Chondrocyte (in vitro differentiated cells): ENCODE measurements at regions not wholly inside any gene's neighbourhood (a gene's known extent, or its start where the extent isn't known, plus 50 kb on each side); places are given as distances from the start of the nearest gene placed in this dataset.
A peak's percentile ranks its signal among the peaks of the same experiment; 100 is the strongest.
"Not testable (repeated sequence)": the region's sequence is repeated elsewhere in the genome, so short reads cannot be mapped to it uniquely, and the experiment has no call there.

Experiments used
- DNase-seq: peaks from one replicate; pipeline ENCODE4 v3.0.0; 2021; ENCODE audit warnings: mixed read lengths, low spot score
- H3K27ac Mint-ChIP-seq: one replicate; pipeline ENCODE4 v1.8.0; 2021; ENCODE audit warnings: mild to moderate bottlenecking, moderate library complexity, mixed read lengths; ENCODE audit not compliant: unreplicated experiment
- H3K27me3 Mint-ChIP-seq: 2 replicates; pipeline ENCODE4 v1.8.0; 2021; ENCODE audit warnings: low read depth, mixed read lengths
- H3K36me3 Mint-ChIP-seq: 2 replicates; pipeline ENCODE4 v1.8.0; 2021; ENCODE audit warnings: low read depth, mixed read lengths
- H3K4me1 Mint-ChIP-seq: 2 replicates; pipeline ENCODE4 v1.8.0; 2021; ENCODE audit warnings: low read depth, mild to moderate bottlenecking, mixed read lengths
- H3K4me3 Mint-ChIP-seq: one replicate; pipeline ENCODE4 v1.8.0; 2021; ENCODE audit warnings: mild to moderate bottlenecking, moderate library complexity, mixed read lengths; ENCODE audit not compliant: unreplicated experiment
- H3K9me3 Mint-ChIP-seq: 2 replicates; pipeline ENCODE4 v1.8.0; 2021; ENCODE audit warnings: low read depth, mixed read lengths
- TF ChIP-seq, protein P1 (sequence below): fragments of 200-600 bp; sonication (generic); IDR thresholded peaks from 2 replicates; pipeline ENCODE4 v1.5.0; 2021; ENCODE audit warnings: antibody characterized with exemption, mild to moderate bottlenecking, moderate library complexity

DNA sequence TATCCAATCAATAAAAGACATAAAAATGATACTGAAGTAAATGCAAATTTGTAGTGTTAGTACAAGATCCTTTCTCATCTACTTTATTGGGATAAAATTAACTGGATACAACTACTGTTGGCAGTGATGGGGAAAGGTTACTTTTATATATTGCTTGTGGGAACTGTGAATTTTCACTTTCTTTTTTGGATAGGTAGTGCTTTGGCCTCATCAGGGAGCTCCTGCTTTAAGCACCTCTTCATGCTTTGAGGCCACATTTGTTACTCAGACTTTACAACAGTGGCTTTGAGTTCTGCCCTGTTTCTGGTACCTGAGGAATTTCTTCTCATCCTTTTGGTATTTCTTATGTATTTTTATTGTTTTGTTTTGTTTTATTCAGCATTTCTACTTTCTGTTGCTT, 134.7 kb upstream of the XIST start:
- no peaks in the 10 kb centered on the region for H3K27me3 Mint-ChIP-seq
- H3K4me1 Mint-ChIP-seq = peaks cover 7% of the 10 kb centered on the region
- H3K27ac Mint-ChIP-seq = no peak overlapping the region
- peaks cover 3% of the 10 kb centered on the region for H3K36me3 Mint-ChIP-seq
- no peak for DNase-seq
- H3K9me3 Mint-ChIP-seq = peaks cover 5% of the 10 kb centered on the region
- no peak overlapping the region for H3K4me3 Mint-ChIP-seq
- TF ChIP-seq, protein P1, sequence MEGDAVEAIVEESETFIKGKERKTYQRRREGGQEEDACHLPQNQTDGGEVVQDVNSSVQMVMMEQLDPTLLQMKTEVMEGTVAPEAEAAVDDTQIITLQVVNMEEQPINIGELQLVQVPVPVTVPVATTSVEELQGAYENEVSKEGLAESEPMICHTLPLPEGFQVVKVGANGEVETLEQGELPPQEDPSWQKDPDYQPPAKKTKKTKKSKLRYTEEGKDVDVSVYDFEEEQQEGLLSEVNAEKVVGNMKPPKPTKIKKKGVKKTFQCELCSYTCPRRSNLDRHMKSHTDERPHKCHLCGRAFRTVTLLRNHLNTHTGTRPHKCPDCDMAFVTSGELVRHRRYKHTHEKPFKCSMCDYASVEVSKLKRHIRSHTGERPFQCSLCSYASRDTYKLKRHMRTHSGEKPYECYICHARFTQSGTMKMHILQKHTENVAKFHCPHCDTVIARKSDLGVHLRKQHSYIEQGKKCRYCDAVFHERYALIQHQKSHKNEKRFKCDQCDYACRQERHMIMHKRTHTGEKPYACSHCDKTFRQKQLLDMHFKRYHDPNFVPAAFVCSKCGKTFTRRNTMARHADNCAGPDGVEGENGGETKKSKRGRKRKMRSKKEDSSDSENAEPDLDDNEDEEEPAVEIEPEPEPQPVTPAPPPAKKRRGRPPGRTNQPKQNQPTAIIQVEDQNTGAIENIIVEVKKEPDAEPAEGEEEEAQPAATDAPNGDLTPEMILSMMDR = no peak

- Mint-ChIP-seq H3K27me3 (no peaks in the 10 kb centered on the region), H3K4me3 (no peak overlapping the region)
- DNase-seq = no peak
Observed at GRCh38 chrX:73979551-73980131, 127.1 kb upstream of the XIST start.

DNA sequence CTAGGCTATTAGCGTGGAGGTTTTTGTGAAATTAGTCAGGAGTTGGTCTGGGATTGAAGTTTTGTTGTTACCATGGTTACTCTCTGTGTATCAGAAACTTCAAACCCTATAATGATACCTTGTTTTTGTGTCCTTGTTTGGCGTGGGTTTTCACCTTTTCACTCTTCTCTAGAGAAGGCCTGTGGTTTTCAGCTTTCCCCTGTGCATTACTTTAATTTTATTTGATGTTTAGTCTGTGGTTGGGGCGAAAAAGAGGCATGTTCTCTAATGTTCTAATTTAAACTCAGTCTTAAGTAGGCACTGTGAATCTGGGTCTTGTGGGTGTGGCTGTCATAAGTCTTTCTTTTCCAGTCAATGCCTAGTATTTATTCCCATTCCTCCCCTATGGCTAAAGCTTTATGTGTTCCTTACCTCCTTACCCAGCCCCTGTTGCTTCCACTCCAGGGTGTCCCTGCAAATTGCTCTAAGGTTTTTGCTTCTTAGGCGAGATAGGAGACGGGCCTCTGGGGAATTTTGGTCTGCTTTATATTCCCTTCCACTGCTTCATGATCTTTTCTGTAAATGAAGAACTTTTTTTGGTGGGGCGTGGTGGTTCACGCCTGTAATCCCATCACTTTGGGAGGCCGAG, 125.1 kb upstream of the XIST start:
- no peak overlapping the region for H3K4me3 Mint-ChIP-seq

More at GRCh38 chrX:73979551-73980131, 127.1 kb upstream of the XIST start:
- H3K36me3 Mint-ChIP-seq = no peaks in the 10 kb centered on the region
- TF ChIP-seq, protein P1 = no peak
- H3K9me3 Mint-ChIP-seq = no peaks in the 10 kb centered on the region
- H3K4me1 Mint-ChIP-seq = peaks cover 24% of the 10 kb centered on the region
- peak overlapping the region; percentile 49 for H3K27ac Mint-ChIP-seq

GRCh38 chrX:73967461-73967860, 114.9 kb upstream of the XIST start:
- not testable (repeated sequence) for H3K4me3 Mint-ChIP-seq, DNase-seq, H3K27me3 Mint-ChIP-seq, H3K27ac Mint-ChIP-seq, H3K36me3 Mint-ChIP-seq, H3K9me3 Mint-ChIP-seq
- H3K4me1 Mint-ChIP-seq = peaks cover 14% of the 10 kb centered on the region

More for the DNA sequence above, 125.1 kb upstream of the XIST start:
- Mint-ChIP-seq H3K27ac (peak overlapping the region; percentile 69), H3K27me3 (no peaks in the 10 kb centered on the region), H3K4me1 (peaks cover 24% of the 10 kb centered on the region), H3K36me3 (peaks cover 4% of the 10 kb centered on the region), H3K9me3 (no peaks in the 10 kb centered on the region)
- DNase-seq = no peak
- TF ChIP-seq, protein P1 = no peak

GRCh38 chrX:73965833-73966232, 113.3 kb upstream of the XIST start:
- no peak overlapping the region for H3K4me3 Mint-ChIP-seq
- H3K9me3 Mint-ChIP-seq = no peaks in the 10 kb centered on the region
- peaks cover 26% of the 10 kb centered on the region for H3K4me1 Mint-ChIP-seq
- H3K27me3 Mint-ChIP-seq = no peaks in the 10 kb centered on the region
- TF ChIP-seq, protein P1 = no peak
- H3K36me3 Mint-ChIP-seq = peaks cover 1% of the 10 kb centered on the region
- no peak for DNase-seq
- H3K27ac Mint-ChIP-seq = no peak overlapping the region

DNA sequence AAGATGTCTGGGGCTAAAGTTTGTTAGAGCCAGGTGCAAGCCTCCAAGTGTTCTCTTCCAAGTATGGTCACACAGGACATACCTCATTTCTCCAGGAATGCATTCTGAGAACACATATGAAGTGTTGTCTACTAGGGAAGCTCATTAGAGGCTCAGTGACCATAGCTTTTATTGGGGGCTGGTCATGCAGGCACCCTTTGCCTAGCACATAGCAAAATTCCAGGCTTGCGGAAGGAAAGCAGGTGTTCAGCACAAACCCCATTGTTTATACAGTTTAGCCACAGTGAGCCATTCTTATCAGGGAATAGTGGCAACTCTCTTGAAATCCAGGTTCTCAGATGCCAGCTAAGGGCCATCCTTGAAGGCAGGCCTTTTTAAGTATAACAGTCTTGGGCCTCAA, 112.1 kb upstream of the XIST start:
- Mint-ChIP-seq H3K4me1 (peaks cover 27% of the 10 kb centered on the region), H3K27me3 (no peaks in the 10 kb centered on the region)

More for the DNA sequence above, 112.1 kb upstream of the XIST start:
- Mint-ChIP-seq H3K36me3 (no peaks in the 10 kb centered on the region), H3K27ac (no peak overlapping the region), H3K9me3 (no peaks in the 10 kb centered on the region), H3K4me3 (no peak overlapping the region)
- TF ChIP-seq, protein P1 = no peak
- DNase-seq = no peak
